Muscle layer of duodenum (tissue), 2 donors: ENCODE measurements at regions not wholly inside any gene's neighbourhood (a gene's known extent, or its start where the extent isn't known, plus 50 kb on each side); places are given as distances from the start of the nearest gene placed in this dataset.

Experiments used
- H3K27ac ChIP-seq: one replicate; pipeline ENCODE4 v1.7.0; 2013; ENCODE audit warnings: mild to moderate bottlenecking, low read length
- H3K27me3 ChIP-seq: one replicate; pipeline ENCODE4 v1.7.0; 2013; ENCODE audit warnings: low read depth, mild to moderate bottlenecking, control low read depth, low read length
- H3K36me3 ChIP-seq, 2 donors: one replicate each; pipeline ENCODE4 v1.7.0; 2013; ENCODE audit warnings: low read length in 2 of 2, control low read depth in 1 of 2, mild to moderate bottlenecking in 1 of 2; ENCODE audit not compliant: insufficient read depth in 2 of 2, control insufficient read depth in 1 of 2
- H3K4me1 ChIP-seq, 2 donors: one replicate each; pipeline ENCODE4 v1.7.0; 2013; ENCODE audit warnings: low read length in 2 of 2, mild to moderate bottlenecking in 2 of 2, control low read depth in 1 of 2, moderate library complexity in 1 of 2; ENCODE audit not compliant: insufficient read depth in 2 of 2, control insufficient read depth in 1 of 2
- H3K4me3 ChIP-seq, 2 donors: one replicate each; pipeline ENCODE4 v1.7.0; 2013; ENCODE audit warnings: low read length in 2 of 2, low read depth in 1 of 2, mild to moderate bottlenecking in 1 of 2
- H3K9me3 ChIP-seq, 2 donors: one replicate each; pipeline ENCODE4 v1.7.0; 2013; ENCODE audit warnings: low read length in 2 of 2, control low read depth in 1 of 2, mild to moderate bottlenecking in 1 of 2; ENCODE audit not compliant: control insufficient read depth in 1 of 2
- donor health status: healthy.

DNA sequence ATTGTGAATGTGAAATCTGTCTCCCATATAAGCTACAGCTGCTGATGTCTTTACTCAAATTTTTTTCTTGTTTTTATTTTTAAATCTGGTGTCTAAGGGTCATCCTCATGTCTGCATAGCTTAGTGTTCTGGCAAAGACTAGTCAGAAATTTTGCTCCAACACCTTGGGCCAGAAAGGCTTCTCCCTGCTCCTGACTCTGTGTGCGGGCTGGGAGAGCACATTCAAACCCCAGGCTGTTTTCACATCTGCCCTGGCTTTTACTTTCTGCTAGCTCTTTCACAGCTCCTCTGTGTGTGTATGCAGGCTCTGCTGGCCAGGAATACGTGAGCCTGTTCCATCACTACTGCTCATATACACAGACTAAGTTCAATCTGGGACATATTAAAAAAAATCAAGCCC, 102.9 kb upstream of the RIOK3 start:
- Histone ChIP-seq H3K4me3 (no peak overlapping the region), H3K36me3 (no peaks in the 10 kb centered on the region), H3K4me1 (no peaks in the 10 kb centered on the region), H3K27me3 (no peaks in the 10 kb centered on the region), H3K27ac (no peak overlapping the region), H3K9me3 (no peaks in the 10 kb centered on the region)

DNA sequence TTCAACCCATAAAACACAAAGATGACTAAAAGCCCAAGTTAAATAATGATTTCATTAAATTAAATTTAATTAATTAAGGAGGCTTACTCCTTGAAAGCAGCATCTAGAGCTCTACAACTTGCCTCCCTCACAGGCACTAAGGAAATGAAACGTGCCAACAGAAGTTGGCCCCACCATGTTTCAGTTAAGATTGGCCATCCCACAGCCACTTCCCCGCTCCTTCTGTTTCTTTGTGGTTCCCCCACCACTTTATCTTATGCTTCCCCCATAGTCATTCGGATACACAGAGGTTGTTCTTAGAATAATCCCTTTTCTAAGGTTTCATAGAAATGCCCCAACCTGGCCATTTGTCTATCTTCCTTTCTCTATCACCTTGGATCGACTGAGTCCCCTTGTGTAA, 101.6 kb upstream of the RIOK3 start:
- Histone ChIP-seq H3K4me1 (peaks cover 3% of the 10 kb centered on the region in 2 donors), H3K27ac (no peak overlapping the region), H3K9me3 (no peaks in the 10 kb centered on the region), H3K27me3 (no peaks in the 10 kb centered on the region), H3K4me3 (no peak overlapping the region), H3K36me3 (no peaks in the 10 kb centered on the region)

DNA sequence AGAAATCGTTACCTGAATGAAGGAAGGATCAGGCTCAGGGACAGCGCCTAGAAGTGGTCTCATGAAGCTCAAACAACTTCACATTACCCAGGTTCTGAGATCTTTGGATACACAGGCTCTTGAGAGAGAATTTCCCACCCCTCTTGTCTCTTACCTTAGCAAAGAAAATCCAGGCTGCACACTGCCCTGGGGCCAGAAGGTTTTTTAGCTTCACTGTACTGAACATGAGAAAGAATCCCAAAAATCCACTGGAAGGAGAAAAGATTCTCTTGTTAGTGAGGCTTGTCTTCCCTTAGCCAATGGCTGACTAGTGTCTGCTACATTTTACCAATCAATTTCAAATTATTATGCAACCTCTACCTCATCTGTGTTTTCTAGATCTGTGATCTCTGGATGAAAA, 101.0 kb upstream of the RIOK3 start:
- Histone ChIP-seq H3K36me3 (no peaks in the 10 kb centered on the region), H3K4me3 (no peak overlapping the region), H3K9me3 (no peaks in the 10 kb centered on the region), H3K4me1 (peaks cover 8% of the 10 kb centered on the region in 2 donors), H3K27me3 (no peaks in the 10 kb centered on the region), H3K27ac (no peak overlapping the region)

DNA sequence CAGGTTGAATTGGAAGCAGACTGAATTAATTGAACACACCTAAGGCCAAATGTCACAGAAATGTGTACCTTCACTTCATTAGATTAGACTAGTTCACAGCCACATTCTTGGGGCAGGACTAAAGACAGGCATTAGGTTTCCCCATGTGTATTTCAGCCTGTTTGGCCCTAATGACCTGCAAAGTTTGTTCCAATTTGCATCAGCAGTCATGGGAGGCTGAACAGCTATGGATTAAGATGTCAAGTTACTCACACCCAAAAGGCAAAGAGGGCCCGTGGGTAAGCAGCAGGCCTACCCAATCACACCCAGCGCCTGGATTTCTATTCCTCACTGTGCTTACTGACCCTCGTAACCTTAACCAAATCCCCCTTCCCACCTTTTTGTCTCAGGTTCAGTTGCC, 99.6 kb upstream of the RIOK3 start:
- Histone ChIP-seq H3K4me1 (peaks cover 16 to 18% of the 10 kb centered on the region in 2 donors), H3K27ac (no peak overlapping the region), H3K4me3 (no peak overlapping the region), H3K9me3 (no peaks in the 10 kb centered on the region), H3K36me3 (no peaks in the 10 kb centered on the region), H3K27me3 (no peaks in the 10 kb centered on the region)

DNA sequence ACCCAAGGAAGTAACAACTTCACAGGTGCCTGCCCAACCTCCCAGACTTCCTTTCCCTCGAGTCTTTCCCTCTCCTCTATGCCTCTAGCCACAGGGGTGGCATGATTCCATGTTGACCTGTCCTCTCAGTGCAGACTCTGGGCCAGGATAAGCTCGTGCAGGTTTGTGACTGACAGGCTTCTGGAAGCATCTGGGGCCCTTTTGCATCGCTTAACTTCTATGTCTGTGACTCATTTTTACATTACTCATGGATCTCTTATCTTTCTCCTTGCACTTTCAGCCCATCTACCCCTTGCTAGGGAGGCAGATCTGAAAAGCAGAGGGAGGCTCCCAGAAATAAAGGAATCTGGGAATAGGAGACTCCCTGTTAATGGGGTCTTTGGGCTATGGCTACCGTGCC, 98.5 kb upstream of the RIOK3 start:
- H3K4me3 ChIP-seq, result no peak overlapping the region
- H3K27ac ChIP-seq, result no peak overlapping the region
- peaks cover 17 to 21% of the 10 kb centered on the region in 2 donors for H3K4me1 ChIP-seq
- H3K9me3 ChIP-seq, result no peaks in the 10 kb centered on the region
- H3K27me3 ChIP-seq, result no peaks in the 10 kb centered on the region
- H3K36me3 ChIP-seq, result no peaks in the 10 kb centered on the region

DNA sequence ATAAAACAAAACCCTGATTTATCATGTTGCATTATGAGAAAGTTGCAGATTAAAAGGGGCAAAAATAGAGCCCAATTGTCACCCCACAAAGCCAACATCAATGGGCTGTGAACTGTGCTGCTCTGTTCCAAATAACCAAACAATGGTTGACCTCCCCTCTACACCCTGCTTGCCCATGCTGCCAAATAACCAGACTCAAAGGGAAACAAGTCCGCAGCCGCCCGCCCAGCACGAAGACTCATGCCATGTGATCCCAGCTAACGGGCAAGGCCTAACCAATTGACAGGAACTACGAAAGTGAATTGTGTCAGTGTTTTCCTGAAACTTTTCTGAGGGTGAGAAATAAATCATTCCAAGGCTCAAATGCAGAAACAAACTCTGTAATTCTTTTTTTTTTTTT, 97.9 kb upstream of the RIOK3 start:
- no peaks in the 10 kb centered on the region for H3K9me3 ChIP-seq
- H3K4me1 ChIP-seq, result peaks cover 17 to 21% of the 10 kb centered on the region in 2 donors
- H3K27me3 ChIP-seq, result no peaks in the 10 kb centered on the region
- H3K4me3 ChIP-seq, result no peak overlapping the region
- no peaks in the 10 kb centered on the region for H3K36me3 ChIP-seq
- H3K27ac ChIP-seq, result no peak overlapping the region

DNA sequence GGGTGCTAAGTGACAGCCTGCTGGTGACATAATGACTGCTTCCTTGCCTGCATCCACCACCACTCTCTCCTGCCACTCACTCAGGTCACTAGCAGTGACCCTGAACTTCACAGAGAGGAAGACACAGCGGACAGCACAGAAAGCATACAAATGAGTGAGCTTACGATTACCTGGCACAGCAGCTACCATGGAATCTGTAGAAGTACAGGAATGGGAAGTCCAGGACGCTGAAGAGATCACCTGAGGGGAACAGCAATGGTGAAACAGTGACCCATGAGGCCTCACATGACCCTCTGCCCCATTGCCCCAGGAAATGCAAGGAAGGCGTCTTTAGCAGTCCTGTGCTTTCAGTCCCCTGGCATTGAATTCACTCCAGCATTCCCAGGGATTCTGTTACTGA, 96.7 kb upstream of the RIOK3 start:
- Histone ChIP-seq H3K4me1 (peaks cover 17 to 21% of the 10 kb centered on the region in 2 donors), H3K27ac (no peak overlapping the region), H3K27me3 (no peaks in the 10 kb centered on the region), H3K4me3 (no peak overlapping the region), H3K36me3 (no peaks in the 10 kb centered on the region), H3K9me3 (no peaks in the 10 kb centered on the region)

DNA sequence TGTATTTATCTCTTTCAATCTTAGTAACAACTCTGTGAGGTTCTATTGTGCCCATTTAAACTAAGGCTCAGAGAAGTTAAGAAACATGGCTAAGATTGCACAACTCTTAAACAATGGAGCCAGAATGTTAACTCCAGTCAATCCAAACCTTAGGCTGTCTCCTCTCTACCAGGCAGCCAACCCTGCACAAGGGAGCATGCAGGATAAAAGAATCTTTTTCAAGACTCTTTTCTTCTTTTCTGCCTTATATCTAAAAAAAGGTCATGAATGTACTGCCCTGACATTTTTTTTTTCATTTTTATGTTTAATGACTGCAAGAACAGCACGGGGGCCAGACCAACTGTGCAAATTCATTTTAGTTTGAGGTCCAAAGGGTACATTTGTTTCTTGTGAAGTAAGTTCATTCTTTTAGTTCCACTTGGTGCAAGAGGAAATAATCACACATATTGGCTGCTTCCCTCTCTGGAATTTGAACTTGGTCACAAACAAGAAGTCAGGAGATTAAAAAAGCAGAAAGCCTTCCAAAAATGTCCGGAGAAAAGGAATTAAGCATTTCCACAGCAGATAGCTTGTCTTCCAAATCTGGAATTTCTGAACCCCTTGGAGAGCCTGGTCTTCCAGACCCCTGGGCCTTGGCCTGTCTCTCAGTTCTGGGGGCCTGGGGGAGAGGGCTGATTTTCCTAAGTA, 96.0 kb upstream of the RIOK3 start:
- no peaks in the 10 kb centered on the region for H3K27me3 ChIP-seq
- H3K36me3 ChIP-seq, result no peaks in the 10 kb centered on the region
- H3K4me1 ChIP-seq, result peaks cover 17 to 21% of the 10 kb centered on the region in 2 donors
- no peak overlapping the region for H3K4me3 ChIP-seq
- no peak overlapping the region for H3K27ac ChIP-seq
- H3K9me3 ChIP-seq, result no peaks in the 10 kb centered on the region

DNA sequence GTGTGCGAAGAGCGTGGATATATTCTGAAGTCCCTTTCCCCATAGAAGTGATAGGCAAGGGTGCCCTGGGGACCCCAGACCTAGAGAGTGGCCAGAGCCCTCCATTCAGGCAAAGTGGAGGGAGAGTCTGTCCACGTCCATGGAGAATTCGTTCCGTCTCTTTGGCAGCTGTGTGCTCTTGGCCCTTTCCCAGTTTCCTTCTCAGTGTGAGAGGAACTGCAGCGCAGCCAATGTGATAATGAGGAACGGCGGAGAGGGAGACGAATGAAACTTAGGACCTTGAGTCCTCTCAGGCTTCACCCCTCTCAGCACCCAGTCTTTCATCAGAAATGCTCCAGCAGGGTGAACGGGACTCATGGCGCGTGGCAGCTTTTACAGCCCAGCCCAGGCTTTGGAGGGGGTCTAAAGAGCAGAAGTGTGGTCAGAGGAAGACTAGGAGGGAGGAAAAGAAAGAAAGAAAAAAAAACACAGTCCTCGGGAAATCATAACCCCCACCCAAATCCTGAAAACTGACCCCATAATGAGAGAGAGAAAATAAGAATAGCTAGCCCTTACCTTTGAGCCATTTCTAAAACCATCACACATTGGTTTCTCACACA, 95.0 kb upstream of the RIOK3 start:
- Histone ChIP-seq H3K4me3 (peak overlapping the region in 1 of 2 donors; percentile 34), H3K27me3 (no peaks in the 10 kb centered on the region), H3K9me3 (no peaks in the 10 kb centered on the region), H3K36me3 (no peaks in the 10 kb centered on the region), H3K4me1 (peaks cover 17 to 21% of the 10 kb centered on the region in 2 donors), H3K27ac (peak overlapping the region; percentile 47)

DNA sequence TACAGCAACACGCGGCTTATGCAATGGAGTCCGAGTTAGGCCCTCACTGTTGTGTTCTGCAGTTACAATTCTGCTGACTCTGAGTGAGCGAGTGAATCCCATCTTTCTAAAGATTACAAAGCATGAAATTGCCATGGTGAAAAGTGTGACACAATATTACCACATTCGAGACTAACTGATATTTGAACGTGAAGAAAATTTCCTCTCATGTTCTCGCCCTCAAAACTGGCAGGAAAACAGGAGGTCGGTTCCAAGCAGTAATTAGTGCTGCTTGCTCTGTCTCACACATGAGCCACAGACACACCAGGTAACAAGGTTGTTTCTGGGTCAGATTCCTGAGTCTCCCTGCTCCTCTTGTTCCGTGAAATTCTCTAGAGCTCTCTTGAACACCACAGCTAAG, 93.7 kb upstream of the RIOK3 start:
- Histone ChIP-seq H3K27ac (no peak overlapping the region), H3K9me3 (no peaks in the 10 kb centered on the region)

DNA sequence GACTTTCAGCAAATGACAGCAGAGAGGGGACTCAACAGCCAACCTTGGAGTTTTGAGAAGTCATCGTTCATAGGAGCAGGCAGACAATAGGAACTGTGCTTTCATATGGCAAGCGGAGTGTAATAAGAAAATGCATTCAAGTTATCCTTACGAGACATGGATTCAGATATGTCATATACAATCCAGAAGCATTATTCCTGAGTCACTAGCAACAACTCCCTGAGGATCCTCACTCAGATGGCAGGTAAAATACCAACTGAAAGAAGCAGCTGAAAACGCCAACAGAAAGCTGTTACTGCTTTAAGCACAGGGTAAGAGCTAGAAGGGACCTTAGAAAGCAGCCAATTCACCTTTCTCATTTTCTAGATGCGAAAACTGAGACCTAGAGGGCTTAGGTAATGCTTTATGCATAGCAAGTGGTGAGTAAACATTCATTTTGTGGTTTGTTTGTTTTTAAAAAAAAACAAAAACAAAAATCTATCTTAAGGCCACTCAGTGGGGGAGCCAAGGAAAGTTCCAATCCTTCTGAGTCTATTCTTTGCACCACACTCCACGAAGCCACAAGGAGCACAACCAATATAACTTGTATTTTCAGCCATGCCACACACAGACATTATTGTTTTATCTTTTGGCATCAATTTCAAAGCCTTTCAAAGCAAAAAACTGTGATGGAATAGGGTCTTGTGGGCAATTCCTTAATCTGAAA, 89.1 kb upstream of the RIOK3 start:
- H3K27ac ChIP-seq, result no peak overlapping the region
- H3K27me3 ChIP-seq, result no peaks in the 10 kb centered on the region
- no peaks in the 10 kb centered on the region for H3K9me3 ChIP-seq
- no peaks in the 10 kb centered on the region for H3K36me3 ChIP-seq
- no peaks in the 10 kb centered on the region for H3K4me1 ChIP-seq
- H3K4me3 ChIP-seq, result no peak overlapping the region

More for the DNA sequence above, 93.7 kb upstream of the RIOK3 start:
- Histone ChIP-seq H3K4me1 (peaks cover 17 to 21% of the 10 kb centered on the region in 2 donors), H3K27me3 (no peaks in the 10 kb centered on the region), H3K36me3 (no peaks in the 10 kb centered on the region), H3K4me3 (no peak overlapping the region)
